ENCODE measurements at regions not wholly inside any gene's neighbourhood (a gene's known extent, or its start where the extent isn't known, plus 50 kb on each side); places are given as distances from the start of the nearest gene placed in this dataset.

- DNase-seq (ENCODE audit: low spot score), result no peak
Observed at GRCh38 chr13:99027661-99028425, 50.0 kb upstream of the DOCK9 start.

GRCh38 chr13:99028890-99029289 is 51.0 kb upstream of the DOCK9 start:
- no peak for DNase-seq (ENCODE audit: low spot score)

GRCh38 chr13:99029576-99029975 is 51.7 kb upstream of the DOCK9 start:
- no peak for DNase-seq (ENCODE audit: low spot score)

GRCh38 chr13:99030326-99030725 is 52.5 kb upstream of the DOCK9 start:
- DNase-seq (ENCODE audit: low spot score), result no peak

DNA sequence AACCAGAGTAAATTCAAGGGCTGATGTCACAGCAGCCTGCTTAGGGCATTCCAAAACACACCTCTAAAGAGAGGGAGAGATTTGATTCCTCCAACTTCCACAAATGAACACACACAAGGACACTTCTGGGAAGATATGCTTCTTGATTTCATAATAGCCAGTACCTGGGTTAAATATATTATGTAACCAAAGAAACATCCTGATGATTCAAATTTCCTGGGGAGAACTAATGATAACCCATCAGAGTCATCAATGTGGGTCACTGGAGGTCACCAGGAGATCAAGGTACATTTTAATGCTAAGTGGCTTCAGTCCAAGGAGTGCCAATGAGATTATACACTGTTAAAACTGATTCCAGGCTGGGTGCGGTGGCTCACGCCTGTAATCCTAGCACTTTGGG is 54.0 kb upstream of the DOCK9 start:
- DNase-seq (ENCODE audit: low spot score), result no peak

DNA sequence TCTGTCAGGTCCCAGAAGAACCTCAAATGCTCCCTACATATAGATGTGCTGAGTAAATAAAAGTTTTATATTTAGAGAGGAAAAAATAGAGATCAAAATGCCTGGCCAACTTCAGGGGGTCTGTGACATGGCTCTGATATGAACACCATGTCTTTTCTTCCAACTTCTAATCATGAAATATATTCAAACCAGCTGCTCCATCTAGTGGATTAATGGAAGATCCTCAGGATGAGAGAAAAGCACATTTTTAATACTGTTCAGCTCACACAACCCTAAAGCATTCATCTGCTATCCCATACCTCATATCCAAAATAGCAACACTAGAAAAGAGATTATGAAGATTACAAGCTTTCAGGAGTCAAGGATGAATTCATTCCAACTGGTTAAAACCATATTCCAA is 56.0 kb upstream of the DOCK9 start:
- DNase-seq (ENCODE audit: low spot score), result peak; percentile 72

GRCh38 chr13:99034333-99035085 is 56.6 kb upstream of the DOCK9 start:
- DNase-seq (ENCODE audit: low spot score), result no peak

DNA sequence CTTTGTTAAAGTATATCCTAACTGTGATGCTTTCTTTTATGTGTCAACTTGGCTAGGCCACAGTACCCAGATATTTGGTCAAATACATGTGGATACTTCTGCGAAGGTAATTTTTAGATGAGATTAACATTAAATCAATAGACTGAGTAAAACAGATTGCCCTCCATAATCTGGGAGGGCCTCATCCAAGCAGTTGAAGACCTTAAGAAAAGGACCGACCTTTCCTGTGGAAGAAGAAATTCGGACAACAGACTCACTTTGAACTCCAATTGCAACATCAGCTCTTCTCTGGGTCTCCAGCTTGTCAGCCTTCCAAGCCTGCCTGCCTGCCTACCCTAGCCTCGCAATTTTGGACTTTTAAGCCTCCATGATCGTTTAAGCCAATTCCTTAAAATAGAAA is 57.9 kb upstream of the DOCK9 start:
- DNase-seq (ENCODE audit: low spot score), result no peak

DNA sequence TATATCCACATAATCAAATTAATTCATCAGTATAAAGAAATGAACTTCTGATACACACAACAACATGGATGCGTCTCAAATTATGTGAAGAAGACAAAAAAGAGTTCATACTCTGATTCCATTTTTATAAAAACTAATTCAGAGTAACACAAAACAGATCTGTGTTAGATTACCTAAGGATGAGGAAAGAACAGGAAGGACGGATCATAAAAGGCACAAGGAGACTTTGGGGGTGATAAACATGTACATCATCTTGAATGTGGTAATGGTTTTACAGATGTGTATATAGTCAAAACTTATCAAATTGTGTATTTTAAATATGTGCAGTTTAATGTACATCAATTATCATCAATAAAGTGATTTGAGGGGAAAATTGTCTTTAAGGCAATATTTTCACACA is 59.9 kb upstream of the DOCK9 start:
- no peak for DNase-seq (ENCODE audit: low spot score)

- no peak for DNase-seq (ENCODE audit: low spot score)
Observed at GRCh38 chr13:99039718-99040280, 61.9 kb upstream of the DOCK9 start.

DNA sequence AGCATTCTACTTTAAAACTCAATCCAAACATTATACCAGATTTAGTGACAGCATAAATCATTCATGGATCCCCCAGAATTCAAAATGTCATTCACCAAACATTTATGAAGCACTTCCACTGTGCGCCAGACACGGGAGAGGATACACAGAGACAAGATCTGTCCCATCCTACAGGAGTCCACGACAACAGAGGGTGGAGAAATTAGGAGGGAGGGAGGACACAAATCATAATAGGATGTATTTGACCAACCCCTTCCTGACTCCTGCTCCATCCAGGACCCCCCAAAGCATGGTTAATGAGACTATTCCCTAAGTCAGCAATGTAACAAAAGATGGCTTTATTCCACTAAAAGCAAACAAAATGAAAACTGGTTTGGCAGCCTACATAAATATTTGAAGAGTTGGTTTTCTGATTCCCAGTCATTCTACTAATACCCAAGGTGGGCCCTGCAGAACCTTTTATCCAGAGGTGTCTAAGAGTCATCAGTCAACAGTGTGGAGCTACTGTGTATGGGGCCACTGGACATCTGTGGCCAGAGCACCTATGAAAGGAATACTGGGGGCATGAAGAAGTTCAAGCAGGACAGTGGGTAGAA is 62.8 kb upstream of the DOCK9 start:
- no peak for DNase-seq (ENCODE audit: low spot score)

DNA sequence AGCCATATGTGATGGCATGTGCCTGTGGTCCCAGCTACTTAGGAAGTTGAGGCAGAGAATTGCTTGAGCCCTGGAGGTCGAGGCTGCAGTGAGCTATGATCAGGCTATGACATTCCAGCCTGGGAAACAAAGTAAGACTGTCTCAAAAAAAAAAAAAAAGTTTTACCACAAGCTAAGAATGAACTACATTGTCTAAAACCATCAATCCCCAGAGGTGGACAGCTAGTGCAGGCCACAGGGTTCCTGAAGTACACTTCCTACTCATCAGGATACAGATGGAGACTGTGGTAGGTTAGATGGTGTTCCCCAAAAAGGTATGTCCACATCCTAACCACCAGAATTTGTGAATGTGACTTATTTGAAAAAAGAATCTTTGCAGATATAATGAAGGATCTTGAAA is 63.5 kb upstream of the DOCK9 start:
- DNase-seq (ENCODE audit: low spot score), result no peak

- no peak for DNase-seq (ENCODE audit: low spot score)
Observed at GRCh38 chr13:99041788-99042187, 63.9 kb upstream of the DOCK9 start.

- no peak for DNase-seq (ENCODE audit: low spot score)
Observed at GRCh38 chr13:99042521-99043250, 64.8 kb upstream of the DOCK9 start.

DNA sequence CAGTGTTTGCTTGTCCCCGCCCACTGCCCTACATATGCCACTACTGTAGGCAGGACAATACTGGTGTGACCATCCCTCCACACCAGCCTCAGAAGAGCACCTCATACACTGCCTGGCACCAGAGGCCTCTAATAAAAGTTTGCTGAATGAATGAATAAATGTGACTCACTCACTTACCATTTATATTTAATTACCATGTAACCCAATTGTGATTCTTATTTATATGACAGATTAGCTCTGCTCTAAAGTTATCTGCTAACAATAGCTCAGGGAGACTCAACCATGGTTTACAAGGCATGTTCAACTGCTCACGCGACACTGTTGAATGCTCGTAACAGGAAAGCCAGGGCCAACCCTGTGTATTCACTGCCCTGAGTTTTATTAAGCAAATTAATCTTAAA is 66.0 kb upstream of the DOCK9 start:
- no peak for DNase-seq (ENCODE audit: low spot score)

DNA sequence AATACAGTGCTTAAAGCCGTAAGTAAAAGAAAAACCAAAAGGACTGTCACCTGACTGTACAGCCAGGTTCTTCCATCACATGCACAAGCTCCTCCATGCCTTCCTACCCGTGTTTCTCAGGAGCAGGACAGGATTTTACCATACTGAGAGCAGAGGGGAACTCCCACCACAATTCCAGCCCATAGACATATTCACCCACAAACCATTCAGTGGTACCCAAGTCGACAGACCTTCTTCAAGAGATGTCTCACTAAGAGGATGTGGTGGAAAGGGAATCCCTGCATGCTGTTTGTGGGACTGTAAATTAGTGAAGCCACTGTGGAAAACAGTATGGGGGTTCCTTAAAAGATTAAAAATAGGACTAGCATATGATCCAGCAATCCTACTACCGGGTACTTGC is 66.9 kb upstream of the DOCK9 start:
- DNase-seq (ENCODE audit: low spot score), result no peak

DNA sequence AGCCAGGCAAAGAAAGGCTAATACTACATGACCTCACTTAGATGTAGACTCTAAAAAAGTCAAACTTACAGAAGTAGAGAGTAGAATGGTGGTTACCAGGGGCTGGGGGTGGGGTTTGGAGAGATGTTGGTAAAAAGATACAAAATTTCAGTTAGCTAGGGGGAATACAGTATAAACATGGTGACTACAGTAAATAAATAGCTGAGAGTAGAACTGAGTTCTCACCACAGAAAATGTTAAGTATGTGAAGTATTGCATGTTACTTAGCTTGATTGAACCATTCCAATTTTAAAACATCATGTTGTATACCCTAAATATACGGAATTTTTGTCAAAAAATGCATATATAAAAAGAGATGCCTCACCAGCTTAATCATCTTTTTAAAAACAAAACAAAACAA is 67.5 kb upstream of the DOCK9 start:
- no peak for DNase-seq (ENCODE audit: low spot score)

DNA sequence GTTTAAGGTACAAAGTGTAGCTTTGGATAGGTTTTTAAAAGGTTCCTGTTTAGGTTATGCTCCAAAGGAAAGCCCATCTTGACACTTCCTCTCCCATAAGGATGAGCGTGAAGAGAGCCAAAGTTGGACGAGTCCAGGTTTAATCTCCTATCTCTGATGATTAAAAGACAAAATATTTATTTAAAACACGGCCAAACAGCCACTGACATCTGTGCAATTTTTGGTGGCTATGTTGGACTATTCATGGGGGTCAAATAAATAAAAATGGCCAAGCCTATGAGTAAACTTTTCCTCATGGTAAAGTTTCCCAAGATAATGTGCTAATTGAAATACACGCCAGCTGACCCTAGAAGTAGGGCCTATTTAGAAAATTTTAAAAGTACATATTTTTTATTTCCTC is 69.0 kb upstream of the DOCK9 start:
- no peak for DNase-seq (ENCODE audit: low spot score)

DNA sequence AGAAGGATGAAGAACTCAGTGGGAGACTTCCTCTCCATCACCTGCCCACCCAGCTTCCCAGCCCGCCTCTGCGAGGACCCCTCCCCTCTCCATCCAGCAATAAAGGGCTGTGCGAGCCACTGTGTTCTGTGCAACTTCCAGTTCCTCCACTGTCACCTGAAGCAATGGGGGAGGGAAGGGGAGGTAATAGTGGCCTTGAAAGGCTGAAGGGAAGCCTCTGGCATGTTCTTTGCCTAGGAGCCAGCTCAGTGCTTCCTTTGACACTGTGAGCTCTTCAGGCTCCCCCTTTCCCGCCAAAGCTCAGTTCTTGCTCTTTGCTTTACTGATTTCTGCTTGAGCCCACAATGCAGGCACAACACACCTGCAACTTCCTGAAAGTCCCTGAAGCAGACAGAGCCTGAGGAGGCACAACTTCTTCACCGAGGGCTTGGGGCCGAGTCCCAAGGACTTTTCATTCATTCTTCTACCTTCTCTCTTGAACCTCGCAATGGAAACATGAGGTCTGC is 73.2 kb upstream of the DOCK9 start:
- DNase-seq (ENCODE audit: low spot score), result no peak

GRCh38 chr13:99051768-99052455 is 74.0 kb upstream of the DOCK9 start:
- no peak for DNase-seq (ENCODE audit: low spot score)

GRCh38 chr13:99053636-99054233 is 75.9 kb upstream of the DOCK9 start:
- DNase-seq (ENCODE audit: low spot score), result no peak

All from umbilical cord (tissue), 1 donor.